ENCODE measurements at regions not wholly inside any gene's neighbourhood (a gene's known extent, or its start where the extent isn't known, plus 50 kb on each side); places are given as distances from the start of the nearest gene placed in this dataset.

- Mint-ChIP-seq H3K9me3 (ENCODE audit: low read depth, unreplicated experiment) (peaks cover 4% of the 10 kb centered on the region), H3K27me3 (ENCODE audit: unreplicated experiment) (no peaks in the 10 kb centered on the region), H3K27ac (ENCODE audit: unreplicated experiment) (no peak overlapping the region), H3K4me3 (ENCODE audit: low read depth, unreplicated experiment) (no peak overlapping the region), H3K36me3 (ENCODE audit: insufficient read depth, unreplicated experiment) (no peaks in the 10 kb centered on the region), H3K4me1 (ENCODE audit: low read depth, unreplicated experiment) (peaks cover 7% of the 10 kb centered on the region)
- intact Hi-C loops (cut with micrococcal nuclease; ENCODE audit: unreplicated experiment), result no loop called here
- TF ChIP-seq CTCF (IDR thresholded peaks at IDR 0.05; ENCODE audit: unreplicated experiment), result no peak
- DNase-seq, result no peak
- CTCF ChIA-PET, result no interaction called here
- no TSS peak for BruUV-seq (replicated peaks)
Observed at GRCh38 chr5:29157975-29158374, 2035.5 kb upstream of the CDH6 start.

- Mint-ChIP-seq H3K4me3 (ENCODE audit: low read depth, unreplicated experiment) (no peak overlapping the region), H3K9me3 (ENCODE audit: low read depth, unreplicated experiment) (no peaks in the 10 kb centered on the region), H3K27me3 (ENCODE audit: unreplicated experiment) (no peaks in the 10 kb centered on the region), H3K27ac (ENCODE audit: unreplicated experiment) (no peak overlapping the region), H3K36me3 (ENCODE audit: insufficient read depth, unreplicated experiment) (no peaks in the 10 kb centered on the region), H3K4me1 (ENCODE audit: low read depth, unreplicated experiment) (no peaks in the 10 kb centered on the region)
- CTCF ChIA-PET, result interaction anchor here (0.6 kb wide), 1 partner anchor 513 kb away, joined by 6 read pairs; no protein-coding TSS in a partner anchor
- no peak for TF ChIP-seq CTCF (IDR thresholded peaks at IDR 0.05; ENCODE audit: unreplicated experiment)
- intact Hi-C loops (cut with micrococcal nuclease; ENCODE audit: unreplicated experiment), result no loop called here
- DNase-seq, result no peak
- no TSS peak for BruUV-seq (replicated peaks)
Observed at GRCh38 chr5:29150840-29151239, 2042.6 kb upstream of the CDH6 start.

GRCh38 chr5:29148581-29148980 is 2044.9 kb upstream of the CDH6 start:
- Mint-ChIP-seq H3K36me3 (ENCODE audit: insufficient read depth, unreplicated experiment) (no peaks in the 10 kb centered on the region), H3K27me3 (ENCODE audit: unreplicated experiment) (no peaks in the 10 kb centered on the region), H3K4me3 (ENCODE audit: low read depth, unreplicated experiment) (no peak overlapping the region), H3K9me3 (ENCODE audit: low read depth, unreplicated experiment) (no peaks in the 10 kb centered on the region), H3K27ac (ENCODE audit: unreplicated experiment) (no peak overlapping the region), H3K4me1 (ENCODE audit: low read depth, unreplicated experiment) (no peaks in the 10 kb centered on the region)
- CTCF ChIA-PET, result no interaction called here
- DNase-seq, result no peak
- no peak for TF ChIP-seq CTCF (IDR thresholded peaks at IDR 0.05; ENCODE audit: unreplicated experiment)
- BruUV-seq (replicated peaks), result no TSS peak
- intact Hi-C loops (cut with micrococcal nuclease; ENCODE audit: unreplicated experiment), result no loop called here

- TF ChIP-seq CTCF (IDR thresholded peaks at IDR 0.05; ENCODE audit: unreplicated experiment), result no peak
- CTCF ChIA-PET, result no interaction called here
- DNase-seq, result no peak
Observed at GRCh38 chr5:29148073-29148472, 2045.4 kb upstream of the CDH6 start.

More at GRCh38 chr5:29148073-29148472, 2045.4 kb upstream of the CDH6 start:
- H3K27me3 Mint-ChIP-seq (ENCODE audit: unreplicated experiment), result no peaks in the 10 kb centered on the region
- no peak overlapping the region for H3K4me3 Mint-ChIP-seq (ENCODE audit: low read depth, unreplicated experiment)
- BruUV-seq (replicated peaks), result no TSS peak
- intact Hi-C loops (cut with micrococcal nuclease; ENCODE audit: unreplicated experiment), result no loop called here
- no peaks in the 10 kb centered on the region for H3K36me3 Mint-ChIP-seq (ENCODE audit: insufficient read depth, unreplicated experiment)
- no peaks in the 10 kb centered on the region for H3K9me3 Mint-ChIP-seq (ENCODE audit: low read depth, unreplicated experiment)
- H3K27ac Mint-ChIP-seq (ENCODE audit: unreplicated experiment), result no peak overlapping the region
- no peaks in the 10 kb centered on the region for H3K4me1 Mint-ChIP-seq (ENCODE audit: low read depth, unreplicated experiment)
